GM19351 (cell line): ENCODE measurements at regions not wholly inside any gene's neighbourhood (a gene's known extent, or its start where the extent isn't known, plus 50 kb on each side); places are given as distances from the start of the nearest gene placed in this dataset.

Source experiments
- ATAC-seq: cut with Tn5 transposase; IDR thresholded peaks from one replicate; pipeline ENCODE4 v1.9.1; 2021; ENCODE audit warnings: mild to moderate bottlenecking, moderate library complexity; ENCODE audit not compliant: unreplicated experiment

- no peak for ATAC-seq
Measured at GRCh38 chr10:107918171-107918570, 753.7 kb upstream of the SORCS1 start.

- peak; percentile 42 for ATAC-seq
Measured at GRCh38 chr10:107915215-107915610, 750.7 kb upstream of the SORCS1 start.

- ATAC-seq = peak; percentile 39
Measured at GRCh38 chr10:107914450-107915214, 750.1 kb upstream of the SORCS1 start.

- ATAC-seq = no peak
Measured at GRCh38 chr10:107913317-107914294, 749.1 kb upstream of the SORCS1 start.

GRCh38 chr10:107901076-107901475, 736.6 kb upstream of the SORCS1 start:
- no peak for ATAC-seq

GRCh38 chr10:107900131-107900530, 735.6 kb upstream of the SORCS1 start:
- ATAC-seq = no peak

GRCh38 chr10:107899502-107900062, 735.1 kb upstream of the SORCS1 start:
- ATAC-seq = no peak

- ATAC-seq = no peak
Measured at GRCh38 chr10:107899075-107899474, 734.6 kb upstream of the SORCS1 start.

- ATAC-seq = no peak
Measured at GRCh38 chr10:107898392-107898791, 733.9 kb upstream of the SORCS1 start.

GRCh38 chr10:107894516-107894915, 730.0 kb upstream of the SORCS1 start:
- ATAC-seq = peak; percentile 89

GRCh38 chr10:107889105-107889504, 724.6 kb upstream of the SORCS1 start:
- no peak for ATAC-seq

GRCh38 chr10:107880185-107880584, 715.7 kb upstream of the SORCS1 start:
- no peak for ATAC-seq

GRCh38 chr10:107873007-107873406, 708.5 kb upstream of the SORCS1 start:
- no peak for ATAC-seq

GRCh38 chr10:107865691-107866090, 701.2 kb upstream of the SORCS1 start:
- ATAC-seq = no peak

- ATAC-seq = peak; percentile 56
Measured at GRCh38 chr10:107859065-107859464, 694.6 kb upstream of the SORCS1 start.

- no peak for ATAC-seq
Measured at GRCh38 chr10:107856047-107856315, 691.5 kb upstream of the SORCS1 start.

GRCh38 chr10:107855301-107856046, 691.0 kb upstream of the SORCS1 start:
- no peak for ATAC-seq

GRCh38 chr10:107848726-107849360, 684.3 kb upstream of the SORCS1 start:
- no peak for ATAC-seq

GRCh38 chr10:107847620-107848019, 683.1 kb upstream of the SORCS1 start:
- peak; percentile 96 for ATAC-seq

GRCh38 chr10:107834706-107835105, 670.2 kb upstream of the SORCS1 start:
- ATAC-seq = no peak

GRCh38 chr10:107831772-107832171, 667.3 kb upstream of the SORCS1 start:
- no peak for ATAC-seq
